HG03469 (cell line): ENCODE measurements at regions not wholly inside any gene's neighbourhood (a gene's known extent, or its start where the extent isn't known, plus 50 kb on each side); places are given as distances from the start of the nearest gene placed in this dataset.
"Not testable (repeated sequence)": the region's sequence is repeated elsewhere in the genome, so short reads cannot be mapped to it uniquely, and the experiment has no call there.

Source experiments
- ATAC-seq: cut with Tn5 transposase; IDR thresholded peaks from one replicate; pipeline ENCODE4 v1.9.1; 2021; ENCODE audit warnings: mild to moderate bottlenecking, moderate library complexity, moderate number of reproducible peaks; ENCODE audit not compliant: unreplicated experiment

- no peak for ATAC-seq
Observed at GRCh38 chr7:14973712-14974428, 71.3 kb upstream of the DGKB start.

- not testable (repeated sequence) for ATAC-seq
Observed at GRCh38 chr7:14971678-14972077, 69.1 kb upstream of the DGKB start.

- ATAC-seq: not testable (repeated sequence)
Observed at GRCh38 chr7:14967376-14967775, 64.8 kb upstream of the DGKB start.

GRCh38 chr7:14962778-14963177 is 60.2 kb upstream of the DGKB start:
- ATAC-seq: no peak

GRCh38 chr7:14960721-14961120 is 58.2 kb upstream of the DGKB start:
- ATAC-seq: no peak

- ATAC-seq: no peak
Observed at GRCh38 chr7:14959339-14959738, 56.8 kb upstream of the DGKB start.

GRCh38 chr7:14954035-14954434 is 51.5 kb upstream of the DGKB start:
- ATAC-seq: no peak
